HepG2 (cell line): ENCODE measurements at regions not wholly inside any gene's neighbourhood (a gene's known extent, or its start where the extent isn't known, plus 50 kb on each side); places are given as distances from the start of the nearest gene placed in this dataset.

Source experiments
- DMTF1 ChIP-seq: sonication (generic); formaldehyde crosslinking; IDR thresholded peaks from 2 replicates; pipeline ENCODE4 v1.4.0; 2020; ENCODE audit warnings: mild to moderate bottlenecking, missing genetic modification reagents
- MTF2 ChIP-seq: sonication (generic); formaldehyde crosslinking; IDR thresholded peaks from 2 replicates; pipeline ENCODE4 v1.5.0; 2020; ENCODE audit warnings: missing genetic modification reagents, borderline replicate concordance
- SIN3A ChIP-seq: IDR thresholded peaks from 2 replicates; pipeline ENCODE4 v1.6.1; 2011; ENCODE audit warnings: low read depth, mild to moderate bottlenecking, control low read depth, low read length, borderline replicate concordance
- SP1 ChIP-seq, 2 experiments: fragments of 450-650 bp in 1 of 2; sonication (generic) in 1 of 2; formaldehyde crosslinking in 1 of 2; IDR thresholded peaks; 2 replicates each; pipeline versions ENCODE4 v1.4.0 to v1.6.1; 2016 to 2020; ENCODE audit warnings: missing genetic modification reagents in 1 of 2
- USF2 ChIP-seq, 2 experiments: sonication (generic) in 1 of 2; formaldehyde crosslinking in 1 of 2; IDR thresholded peaks; 2 replicates each; pipeline versions ENCODE4 v1.5.1 to v1.6.1; 2011 to 2020; ENCODE audit warnings: borderline replicate concordance in 1 of 2, low read depth in 1 of 2, low read length in 1 of 2, mild to moderate bottlenecking in 1 of 2, missing genetic modification reagents in 1 of 2, moderate library complexity in 1 of 2
- ZNF30 ChIP-seq: sonication (generic); formaldehyde crosslinking; IDR thresholded peaks from 2 replicates; pipeline ENCODE4 v1.5.0; 2020; ENCODE audit warnings: mild to moderate bottlenecking, missing genetic modification reagents
- ZSCAN22 ChIP-seq: sonication (generic); formaldehyde crosslinking; IDR thresholded peaks from 2 replicates; pipeline ENCODE4 v1.4.0; 2020; ENCODE audit warnings: mild to moderate bottlenecking, missing genetic modification reagents
- ZSCAN31 ChIP-seq: sonication (generic); formaldehyde crosslinking; IDR thresholded peaks from 2 replicates; pipeline ENCODE4 v1.5.0; 2020; ENCODE audit warnings: low read depth, mild to moderate bottlenecking, missing genetic modification reagents

GRCh38 chr1:63190171-63190570, 132.2 kb upstream of the FOXD3 start:
- TF ChIP-seq SP1 (IDR thresholded peaks at IDR 0.05) (no peak), SP1 (CRISPR knock-in tag; IDR thresholded peaks at IDR 0.05) (no peak), SIN3A (no peak), MTF2 (no peak), ZNF30 (CRISPR knock-in tag) (no peak), ZSCAN31 (CRISPR knock-in tag) (no peak), USF2 (IDR thresholded peaks at IDR 0.05; ENCODE audit: low read depth, low read length) (no peak), USF2 (CRISPR knock-in tag; IDR thresholded peaks at IDR 0.05; ENCODE audit: borderline replicate concordance) (no peak), DMTF1 (CRISPR knock-in tag) (no peak), ZSCAN22 (CRISPR knock-in tag) (no peak)
